ENCODE measurements at regions not wholly inside any gene's neighbourhood (a gene's known extent, or its start where the extent isn't known, plus 50 kb on each side); places are given as distances from the start of the nearest gene placed in this dataset.

DNA sequence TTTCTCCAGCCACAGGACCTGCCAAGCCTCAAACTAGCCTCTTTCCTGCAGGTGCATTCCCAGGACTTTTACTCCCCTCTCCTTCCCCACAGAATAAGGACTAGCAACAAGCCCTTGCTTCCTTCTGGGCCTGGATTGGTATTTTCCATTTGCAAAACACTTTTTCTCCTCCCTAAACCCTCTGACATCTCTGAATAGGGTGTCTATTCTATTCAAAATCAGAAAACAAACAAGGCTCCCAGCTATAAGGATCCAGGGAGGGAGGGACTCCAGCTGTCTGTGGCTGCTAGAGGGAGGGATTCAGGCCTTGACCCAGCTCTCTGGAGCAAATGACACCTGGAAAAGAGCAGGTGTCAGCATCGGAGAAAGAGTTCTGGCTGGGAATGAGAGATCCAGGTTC lies 168.5 kb upstream of the BDNF start:
- TF ChIP-seq, protein P1, sequence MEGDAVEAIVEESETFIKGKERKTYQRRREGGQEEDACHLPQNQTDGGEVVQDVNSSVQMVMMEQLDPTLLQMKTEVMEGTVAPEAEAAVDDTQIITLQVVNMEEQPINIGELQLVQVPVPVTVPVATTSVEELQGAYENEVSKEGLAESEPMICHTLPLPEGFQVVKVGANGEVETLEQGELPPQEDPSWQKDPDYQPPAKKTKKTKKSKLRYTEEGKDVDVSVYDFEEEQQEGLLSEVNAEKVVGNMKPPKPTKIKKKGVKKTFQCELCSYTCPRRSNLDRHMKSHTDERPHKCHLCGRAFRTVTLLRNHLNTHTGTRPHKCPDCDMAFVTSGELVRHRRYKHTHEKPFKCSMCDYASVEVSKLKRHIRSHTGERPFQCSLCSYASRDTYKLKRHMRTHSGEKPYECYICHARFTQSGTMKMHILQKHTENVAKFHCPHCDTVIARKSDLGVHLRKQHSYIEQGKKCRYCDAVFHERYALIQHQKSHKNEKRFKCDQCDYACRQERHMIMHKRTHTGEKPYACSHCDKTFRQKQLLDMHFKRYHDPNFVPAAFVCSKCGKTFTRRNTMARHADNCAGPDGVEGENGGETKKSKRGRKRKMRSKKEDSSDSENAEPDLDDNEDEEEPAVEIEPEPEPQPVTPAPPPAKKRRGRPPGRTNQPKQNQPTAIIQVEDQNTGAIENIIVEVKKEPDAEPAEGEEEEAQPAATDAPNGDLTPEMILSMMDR (IDR thresholded peaks at IDR 0.05), result no peak
- H3K27ac Mint-ChIP-seq (ENCODE audit: unreplicated experiment), result no peak overlapping the region
- H3K9me3 Mint-ChIP-seq (ENCODE audit: low read depth), result peaks cover 6% of the 10 kb centered on the region
- no peak for DNase-seq (ENCODE audit: low spot score)
- no peak overlapping the region for H3K4me3 Mint-ChIP-seq (ENCODE audit: unreplicated experiment)
- H3K27me3 Mint-ChIP-seq (ENCODE audit: low read depth), result peaks cover 5% of the 10 kb centered on the region
- H3K36me3 Mint-ChIP-seq (ENCODE audit: low read depth), result no peaks in the 10 kb centered on the region
- H3K4me1 Mint-ChIP-seq (ENCODE audit: low read depth), result no peaks in the 10 kb centered on the region

DNA sequence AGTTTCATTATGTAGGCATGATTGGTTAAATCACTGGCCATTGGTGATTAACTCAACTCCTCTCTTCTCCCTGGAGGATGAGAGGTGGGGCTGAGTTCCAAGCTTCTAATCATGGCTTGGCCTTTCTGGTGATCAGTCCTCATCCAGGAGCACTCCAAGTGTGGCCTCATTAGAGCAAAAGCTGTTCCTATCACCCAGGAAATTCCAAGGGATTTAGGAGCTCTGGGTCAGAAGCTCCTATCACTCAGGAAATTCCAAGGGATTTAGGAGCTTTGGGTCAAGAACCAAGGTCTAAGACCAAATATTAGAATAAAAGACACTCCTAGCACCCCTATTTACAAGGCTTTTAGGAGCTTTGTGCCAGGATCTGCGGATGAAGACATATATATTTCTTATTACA lies 168.0 kb upstream of the BDNF start:
- Mint-ChIP-seq H3K9me3 (ENCODE audit: low read depth) (peaks cover 6% of the 10 kb centered on the region), H3K27ac (ENCODE audit: unreplicated experiment) (no peak overlapping the region), H3K27me3 (ENCODE audit: low read depth) (peaks cover 5% of the 10 kb centered on the region), H3K4me1 (ENCODE audit: low read depth) (no peaks in the 10 kb centered on the region), H3K36me3 (ENCODE audit: low read depth) (no peaks in the 10 kb centered on the region), H3K4me3 (ENCODE audit: unreplicated experiment) (no peak overlapping the region)
- no peak for DNase-seq (ENCODE audit: low spot score)
- TF ChIP-seq, protein P1 (IDR thresholded peaks at IDR 0.05), result no peak

GRCh38 chr11:27865105-27865504 lies 164.8 kb upstream of the BDNF start:
- TF ChIP-seq, protein P1 (IDR thresholded peaks at IDR 0.05), result no peak

DNA sequence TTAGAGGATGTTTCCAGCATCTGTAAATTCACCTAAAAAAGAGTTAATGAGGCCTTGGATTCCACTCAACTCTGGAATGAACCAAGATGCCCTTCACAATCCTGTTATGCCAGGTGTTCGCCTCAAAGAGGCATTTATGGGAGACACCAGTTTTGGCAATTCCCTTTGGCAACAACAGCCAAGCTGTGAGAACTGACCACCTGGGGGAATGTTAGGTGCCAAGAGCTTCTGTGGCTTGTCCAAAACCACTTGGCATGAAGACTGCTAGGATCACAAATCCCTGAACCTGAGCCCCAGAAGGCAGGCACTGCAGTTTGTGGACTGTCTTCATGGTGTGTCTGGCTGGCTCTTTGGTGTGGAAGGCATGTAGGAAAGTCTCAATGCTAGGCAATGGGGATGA lies 164.4 kb upstream of the BDNF start:
- Mint-ChIP-seq H3K27me3 (ENCODE audit: low read depth) (peaks cover 4% of the 10 kb centered on the region), H3K36me3 (ENCODE audit: low read depth) (no peaks in the 10 kb centered on the region)

More at GRCh38 chr11:27865105-27865504, 164.8 kb upstream of the BDNF start:
- no peak for DNase-seq (ENCODE audit: low spot score)
- no peak overlapping the region for H3K4me3 Mint-ChIP-seq (ENCODE audit: unreplicated experiment)
- H3K36me3 Mint-ChIP-seq (ENCODE audit: low read depth), result no peaks in the 10 kb centered on the region
- peaks cover 4% of the 10 kb centered on the region for H3K27me3 Mint-ChIP-seq (ENCODE audit: low read depth)
- H3K9me3 Mint-ChIP-seq (ENCODE audit: low read depth), result no peaks in the 10 kb centered on the region
- H3K4me1 Mint-ChIP-seq (ENCODE audit: low read depth), result peaks cover 6% of the 10 kb centered on the region
- no peak overlapping the region for H3K27ac Mint-ChIP-seq (ENCODE audit: unreplicated experiment)

DNA sequence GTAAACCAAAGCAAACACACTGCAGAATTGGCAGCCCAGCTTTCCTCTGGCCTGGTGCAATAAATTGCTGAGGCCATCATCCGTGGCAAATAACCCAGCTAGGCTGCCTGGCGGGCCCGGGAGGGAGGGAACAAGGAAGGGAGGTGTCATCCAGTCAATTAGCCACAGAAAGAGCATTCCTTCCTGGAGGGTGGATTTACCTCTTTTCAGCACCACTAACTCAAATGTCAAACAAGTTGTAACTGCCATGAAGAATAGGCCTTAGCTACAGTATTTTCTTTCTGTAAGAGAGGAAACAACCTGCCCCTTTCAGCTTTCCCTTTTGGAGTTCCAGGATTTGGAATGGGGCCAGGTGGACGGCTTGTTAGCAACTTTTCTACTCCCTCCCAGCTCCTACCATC lies 163.8 kb upstream of the BDNF start:
- Mint-ChIP-seq H3K27me3 (ENCODE audit: low read depth) (peaks cover 4% of the 10 kb centered on the region), H3K4me3 (ENCODE audit: unreplicated experiment) (no peak overlapping the region), H3K9me3 (ENCODE audit: low read depth) (no peaks in the 10 kb centered on the region), H3K27ac (ENCODE audit: unreplicated experiment) (no peak overlapping the region), H3K4me1 (ENCODE audit: low read depth) (peaks cover 6% of the 10 kb centered on the region), H3K36me3 (ENCODE audit: low read depth) (no peaks in the 10 kb centered on the region)
- TF ChIP-seq, protein P1 (IDR thresholded peaks at IDR 0.05), result no peak
- DNase-seq (ENCODE audit: low spot score), result no peak

More for the DNA sequence above, 164.4 kb upstream of the BDNF start:
- Mint-ChIP-seq H3K27ac (ENCODE audit: unreplicated experiment) (no peak overlapping the region), H3K9me3 (ENCODE audit: low read depth) (no peaks in the 10 kb centered on the region), H3K4me3 (ENCODE audit: unreplicated experiment) (no peak overlapping the region), H3K4me1 (ENCODE audit: low read depth) (peaks cover 6% of the 10 kb centered on the region)
- DNase-seq (ENCODE audit: low spot score), result no peak
- TF ChIP-seq, protein P1 (IDR thresholded peaks at IDR 0.05), result no peak

Data from chondrocyte (in vitro differentiated cells).